GM12891 (cell line): ENCODE measurements at regions not wholly inside any gene's neighbourhood (a gene's known extent, or its start where the extent isn't known, plus 50 kb on each side); places are given as distances from the start of the nearest gene placed in this dataset.

Experiments
- POLR2A ChIP-seq: IDR thresholded peaks from 2 replicates; pipeline ENCODE4 v1.6.1; 2011; ENCODE audit warnings: low read depth, low read length, control low read depth
- POLR2AphosphoS5 ChIP-seq: IDR thresholded peaks from 2 replicates; pipeline ENCODE4 v1.6.1; 2011; ENCODE audit warnings: low read depth, low read length, control low read depth
- TAF1 ChIP-seq: IDR thresholded peaks from 2 replicates; pipeline ENCODE4 v1.6.1; 2011; ENCODE audit warnings: low read depth, low read length, control low read depth

DNA sequence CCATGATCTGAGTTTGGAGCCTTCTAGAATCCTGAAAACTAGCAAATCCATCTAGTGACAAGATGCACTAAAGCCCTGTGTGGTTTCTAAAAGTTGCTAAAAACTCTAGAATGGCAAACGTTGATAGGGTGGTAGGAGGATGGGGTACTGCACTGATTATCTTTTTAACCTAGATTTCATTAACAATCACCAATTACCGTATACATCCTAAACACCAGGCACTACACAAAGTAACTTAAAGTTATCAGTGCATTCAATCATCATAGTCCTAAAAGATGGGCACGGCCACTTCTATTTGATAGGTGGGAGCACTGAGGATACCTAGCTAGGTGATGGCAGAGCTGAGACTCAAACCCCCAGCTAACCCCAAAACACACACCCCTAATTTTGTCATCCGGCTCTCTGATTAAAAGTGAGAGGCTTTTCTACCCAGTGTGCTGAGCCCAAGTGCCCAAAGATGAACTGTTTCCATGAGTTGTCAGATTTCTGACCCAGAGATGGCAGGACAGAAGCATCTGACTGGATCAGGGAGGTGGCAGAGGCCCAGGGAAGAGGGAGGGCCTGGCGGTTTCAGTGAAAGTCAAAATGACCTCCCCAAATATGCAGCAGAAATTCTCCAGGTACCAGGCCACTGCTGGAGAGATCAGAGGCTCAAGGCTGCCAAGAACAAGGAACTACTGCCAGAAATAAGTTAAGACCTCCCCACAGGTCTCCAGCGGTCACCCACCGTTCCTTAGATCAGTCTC, 396.8 kb downstream of the SOX9 start:
- no peak for TF ChIP-seq TAF1
- TF ChIP-seq POLR2A, result no peak
- TF ChIP-seq POLR2AphosphoS5, result no peak
